ENCODE measurements at regions not wholly inside any gene's neighbourhood (a gene's known extent, or its start where the extent isn't known, plus 50 kb on each side); places are given as distances from the start of the nearest gene placed in this dataset.

- no peak for TF ChIP-seq CTCF (conservative IDR thresholded peaks at IDR 0.05 in 1 of 2, IDR thresholded peaks at IDR 0.05 in 1 of 2; ENCODE audit: extremely low read depth in 1 of 2, insufficient read depth in 1 of 2, low read depth in 1 of 2, low read length in 2 of 2)
- TF ChIP-seq EZH2 (IDR thresholded peaks at IDR 0.05; ENCODE audit: borderline replicate concordance, low read length) = no peak
These were observed 630.9 kb upstream of the USP24 start for GRCh38 chr1:55846051-55846450.

All from mammary epithelial cell (primary cell).